HFFc6 (cell line): ENCODE measurements at regions not wholly inside any gene's neighbourhood (a gene's known extent, or its start where the extent isn't known, plus 50 kb on each side); places are given as distances from the start of the nearest gene placed in this dataset.

Experiments
- DNase-seq: peaks from one replicate; pipeline ENCODE4 v3.0.0-alpha.2; 2018
- H3K27ac Mint-ChIP-seq: 2 replicates; pipeline ENCODE4 v1.8.0; 2020; ENCODE audit warnings: mild to moderate bottlenecking, mixed read lengths
- H3K27me3 Mint-ChIP-seq: 2 replicates; pipeline ENCODE4 v1.8.0; 2021; ENCODE audit warnings: mild to moderate bottlenecking, moderate library complexity, mixed read lengths; ENCODE audit not compliant: insufficient read depth
- H3K36me3 Mint-ChIP-seq: 2 replicates; pipeline ENCODE4 v1.8.0; 2021; ENCODE audit warnings: low read depth, mixed read lengths
- H3K4me1 Mint-ChIP-seq: 2 replicates; pipeline ENCODE4 v1.8.0; 2020; ENCODE audit warnings: low read depth, mixed read lengths
- H3K4me3 Mint-ChIP-seq: 2 replicates; pipeline ENCODE4 v1.8.0; 2020; ENCODE audit warnings: mild to moderate bottlenecking, moderate library complexity, mixed read lengths
- H3K9me3 Mint-ChIP-seq: 2 replicates; pipeline ENCODE4 v1.8.0; 2020; ENCODE audit warnings: mild to moderate bottlenecking, mixed read lengths
- TF ChIP-seq, protein P1 (sequence below): fragments of 200-600 bp; sonication (generic); IDR thresholded peaks from 2 replicates; pipeline ENCODE4 v1.5.0; 2021; ENCODE audit warnings: antibody characterized with exemption, mild to moderate bottlenecking

DNA sequence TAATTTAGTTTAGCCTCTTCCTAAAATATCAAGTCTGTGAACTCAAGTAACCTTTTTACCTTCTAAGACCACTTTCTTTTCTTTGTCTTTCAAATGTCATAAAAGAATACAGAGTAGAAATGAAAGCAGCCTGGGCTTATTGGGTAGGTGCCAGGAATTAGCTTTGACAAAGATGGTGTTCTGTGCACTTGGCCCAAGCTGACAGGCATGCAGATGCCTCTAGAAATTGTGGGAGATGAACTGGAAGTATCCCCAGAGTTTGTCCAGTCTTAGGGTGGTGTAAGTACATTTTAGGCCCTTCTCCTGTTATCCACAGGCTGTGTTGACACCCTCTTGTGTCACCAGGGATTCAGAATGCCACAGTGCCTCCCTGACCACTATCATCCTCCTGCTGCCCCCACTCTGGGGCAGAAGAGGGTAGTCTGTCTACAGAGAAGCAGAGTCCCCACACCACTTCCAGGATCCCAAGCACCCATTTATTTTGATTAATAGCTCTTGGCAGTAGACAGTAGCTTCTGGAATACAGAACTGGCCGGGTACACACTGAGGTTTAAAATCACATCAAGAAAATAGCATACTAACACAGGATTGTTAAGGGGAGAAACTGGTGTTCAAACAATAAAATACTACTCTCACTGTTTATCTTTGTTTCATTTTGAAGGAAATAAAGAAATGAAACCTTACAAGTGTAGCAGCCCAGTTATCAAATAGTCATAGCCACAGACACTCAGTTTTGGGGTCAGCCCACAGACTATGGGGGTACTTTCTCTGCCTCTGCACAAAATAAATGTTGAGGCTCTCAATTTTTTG is 343.2 kb downstream of the KCNRG start:
- Mint-ChIP-seq H3K4me3 (no peak overlapping the region), H3K4me1 (peaks cover 20% of the 10 kb centered on the region), H3K9me3 (no peaks in the 10 kb centered on the region), H3K27me3 (peaks cover 18% of the 10 kb centered on the region), H3K27ac (no peak overlapping the region), H3K36me3 (no peaks in the 10 kb centered on the region)
- no peak for DNase-seq
- TF ChIP-seq, protein P1, sequence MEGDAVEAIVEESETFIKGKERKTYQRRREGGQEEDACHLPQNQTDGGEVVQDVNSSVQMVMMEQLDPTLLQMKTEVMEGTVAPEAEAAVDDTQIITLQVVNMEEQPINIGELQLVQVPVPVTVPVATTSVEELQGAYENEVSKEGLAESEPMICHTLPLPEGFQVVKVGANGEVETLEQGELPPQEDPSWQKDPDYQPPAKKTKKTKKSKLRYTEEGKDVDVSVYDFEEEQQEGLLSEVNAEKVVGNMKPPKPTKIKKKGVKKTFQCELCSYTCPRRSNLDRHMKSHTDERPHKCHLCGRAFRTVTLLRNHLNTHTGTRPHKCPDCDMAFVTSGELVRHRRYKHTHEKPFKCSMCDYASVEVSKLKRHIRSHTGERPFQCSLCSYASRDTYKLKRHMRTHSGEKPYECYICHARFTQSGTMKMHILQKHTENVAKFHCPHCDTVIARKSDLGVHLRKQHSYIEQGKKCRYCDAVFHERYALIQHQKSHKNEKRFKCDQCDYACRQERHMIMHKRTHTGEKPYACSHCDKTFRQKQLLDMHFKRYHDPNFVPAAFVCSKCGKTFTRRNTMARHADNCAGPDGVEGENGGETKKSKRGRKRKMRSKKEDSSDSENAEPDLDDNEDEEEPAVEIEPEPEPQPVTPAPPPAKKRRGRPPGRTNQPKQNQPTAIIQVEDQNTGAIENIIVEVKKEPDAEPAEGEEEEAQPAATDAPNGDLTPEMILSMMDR = no peak

DNA sequence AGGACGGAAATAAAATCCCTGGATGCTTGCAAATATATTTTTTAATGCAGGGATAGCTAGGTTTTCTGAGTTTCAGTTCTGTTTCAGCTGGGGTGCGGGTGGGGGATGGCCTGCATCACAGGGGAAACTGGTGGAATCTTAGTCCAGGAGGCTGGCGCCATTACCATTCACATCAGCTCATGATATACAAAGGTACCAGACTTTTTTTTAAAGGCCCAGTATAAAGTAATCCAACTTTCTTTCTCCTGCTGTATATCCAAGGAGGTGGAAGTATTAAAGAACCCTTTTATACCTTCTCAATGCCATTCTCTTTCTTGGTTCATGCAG is 343.8 kb downstream of the KCNRG start:
- no peak for DNase-seq
- Mint-ChIP-seq H3K4me1 (peaks cover 15% of the 10 kb centered on the region), H3K9me3 (no peaks in the 10 kb centered on the region), H3K27me3 (peaks cover 18% of the 10 kb centered on the region), H3K36me3 (no peaks in the 10 kb centered on the region), H3K4me3 (no peak overlapping the region), H3K27ac (no peak overlapping the region)
- TF ChIP-seq, protein P1 = no peak

- peaks cover 16% of the 10 kb centered on the region for H3K27me3 Mint-ChIP-seq
- TF ChIP-seq, protein P1 = no peak
- no peaks in the 10 kb centered on the region for H3K36me3 Mint-ChIP-seq
- no peak overlapping the region for H3K27ac Mint-ChIP-seq
- no peaks in the 10 kb centered on the region for H3K9me3 Mint-ChIP-seq
- H3K4me3 Mint-ChIP-seq = no peak overlapping the region
- no peak for DNase-seq
- peaks cover 14% of the 10 kb centered on the region for H3K4me1 Mint-ChIP-seq
Observed at GRCh38 chr13:50359779-50360178, 344.5 kb downstream of the KCNRG start.

GRCh38 chr13:50360637-50361036 is 345.4 kb downstream of the KCNRG start:
- TF ChIP-seq, protein P1 = no peak
- no peak overlapping the region for H3K4me3 Mint-ChIP-seq
- H3K36me3 Mint-ChIP-seq = no peaks in the 10 kb centered on the region
- peaks cover 14% of the 10 kb centered on the region for H3K4me1 Mint-ChIP-seq
- no peak overlapping the region for H3K27ac Mint-ChIP-seq
- no peaks in the 10 kb centered on the region for H3K9me3 Mint-ChIP-seq
- H3K27me3 Mint-ChIP-seq = peaks cover 15% of the 10 kb centered on the region
- no peak for DNase-seq

- peaks cover 15% of the 10 kb centered on the region for H3K27me3 Mint-ChIP-seq
- H3K4me1 Mint-ChIP-seq = peaks cover 14% of the 10 kb centered on the region
- no peak overlapping the region for H3K27ac Mint-ChIP-seq
- no peaks in the 10 kb centered on the region for H3K36me3 Mint-ChIP-seq
- DNase-seq = no peak
- TF ChIP-seq, protein P1 = no peak
- H3K4me3 Mint-ChIP-seq = no peak overlapping the region
- no peaks in the 10 kb centered on the region for H3K9me3 Mint-ChIP-seq
Observed at GRCh38 chr13:50361282-50361681, 346.0 kb downstream of the KCNRG start.
